Stimulated activated naive CD4-positive, alpha-beta T cell treated with Interleukin-2 at 50 U/mL for 16 hours (primary cell): ENCODE measurements at regions not wholly inside any gene's neighbourhood (a gene's known extent, or its start where the extent isn't known, plus 50 kb on each side); places are given as distances from the start of the nearest gene placed in this dataset.
"Not testable (repeated sequence)": the region's sequence is repeated elsewhere in the genome, so short reads cannot be mapped to it uniquely, and the experiment has no call there.

Experiments used
- DNase-seq: peaks from one replicate; lab custom pipeline; 2025; lab: John Stamatoyannopoulos, UW

- DNase-seq = not testable (repeated sequence)
Observed at GRCh38 chr9:63912451-63912850, 1372.6 kb downstream of the FOXD4L5 start.

DNA sequence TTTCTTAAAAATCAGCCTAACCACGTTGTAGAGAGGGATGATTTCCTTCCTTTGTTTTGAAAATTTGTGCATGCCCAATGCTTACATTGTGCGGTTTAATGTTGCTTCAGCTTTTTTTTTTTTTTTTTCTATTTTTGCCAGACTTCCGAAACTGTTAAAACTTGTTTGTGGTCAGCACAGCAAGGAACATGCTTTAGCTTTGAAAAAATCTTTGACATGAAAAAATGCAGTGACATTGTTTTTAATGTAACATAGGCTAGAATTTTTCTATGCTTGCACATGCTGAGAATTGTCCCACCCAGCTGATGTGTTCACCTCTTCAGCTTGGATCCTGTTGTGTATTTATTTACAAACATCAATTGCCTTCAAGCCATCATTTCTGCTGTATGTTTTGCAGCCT lies 1375.9 kb downstream of the FOXD4L5 start:
- not testable (repeated sequence) for DNase-seq

DNA sequence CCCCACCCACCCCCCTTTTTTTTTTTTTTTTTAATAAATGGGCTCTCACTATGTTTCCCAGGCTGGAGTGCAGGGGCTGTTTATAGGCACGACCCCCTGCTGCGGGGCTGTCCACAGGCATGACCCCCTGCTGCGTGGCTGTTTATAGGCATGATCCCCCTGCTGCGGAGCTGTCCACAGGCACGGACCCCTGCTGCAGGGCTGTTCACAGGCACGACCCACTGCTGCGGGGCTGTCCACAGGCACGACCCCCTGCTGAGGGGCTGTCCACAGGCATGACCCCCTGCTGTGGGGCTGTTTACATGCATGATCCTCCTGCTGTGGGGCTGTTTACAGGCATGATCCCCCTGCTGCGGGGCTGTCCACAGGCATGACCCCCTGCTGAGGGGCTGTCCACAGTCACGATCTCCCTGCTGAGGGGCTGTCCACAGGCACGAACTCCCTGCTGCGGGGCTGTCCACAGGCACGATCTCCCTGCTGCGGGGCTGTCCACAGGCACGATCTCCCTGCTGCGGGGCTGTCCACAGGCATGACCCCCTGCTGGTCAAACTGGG lies 1385.3 kb downstream of the FOXD4L5 start:
- DNase-seq = not testable (repeated sequence)

DNA sequence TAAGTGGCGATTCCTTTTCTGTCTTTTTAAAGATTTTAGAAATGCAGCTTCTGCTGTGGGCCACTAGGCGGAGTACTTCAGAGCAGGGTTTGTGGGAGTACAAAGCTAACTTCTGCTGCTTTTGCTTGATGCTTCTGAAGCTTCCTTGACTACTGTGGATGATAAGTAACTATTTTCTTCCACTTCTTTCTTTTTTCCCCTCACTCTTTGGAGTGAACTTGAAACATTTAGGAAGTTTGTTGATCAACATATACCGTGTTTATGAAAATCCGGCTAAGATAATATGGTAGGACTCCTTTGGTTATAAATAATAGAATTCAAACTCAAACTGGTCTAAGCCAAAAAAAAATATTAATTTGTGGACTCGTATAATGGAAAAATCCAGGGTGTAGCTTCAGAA lies 1403.6 kb downstream of the FOXD4L5 start:
- not testable (repeated sequence) for DNase-seq

GRCh38 chr9:63876380-63876779 lies 1408.6 kb downstream of the FOXD4L5 start:
- not testable (repeated sequence) for DNase-seq

GRCh38 chr9:63859475-63860215 lies 1425.4 kb downstream of the FOXD4L5 start:
- no peak for DNase-seq

DNA sequence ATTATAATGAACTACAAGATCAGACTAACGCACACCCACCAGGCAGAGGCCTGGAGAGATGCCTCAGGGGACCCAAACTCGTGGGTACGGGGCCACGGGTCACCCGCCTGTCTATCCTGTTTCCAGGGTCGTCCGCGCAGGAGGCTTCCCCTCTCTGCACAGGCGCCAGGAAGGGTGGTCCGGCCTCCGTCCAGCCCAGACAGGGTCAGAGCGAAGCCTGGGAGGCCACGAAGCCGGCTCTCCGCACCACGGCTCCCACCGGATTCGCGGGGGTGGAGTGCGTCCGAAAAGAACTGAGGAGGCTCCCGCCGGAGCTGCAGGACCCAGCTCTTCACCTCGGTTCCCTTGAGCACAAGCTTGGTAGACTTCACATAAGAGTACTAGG lies 1425.9 kb downstream of the FOXD4L5 start:
- not testable (repeated sequence) for DNase-seq

DNA sequence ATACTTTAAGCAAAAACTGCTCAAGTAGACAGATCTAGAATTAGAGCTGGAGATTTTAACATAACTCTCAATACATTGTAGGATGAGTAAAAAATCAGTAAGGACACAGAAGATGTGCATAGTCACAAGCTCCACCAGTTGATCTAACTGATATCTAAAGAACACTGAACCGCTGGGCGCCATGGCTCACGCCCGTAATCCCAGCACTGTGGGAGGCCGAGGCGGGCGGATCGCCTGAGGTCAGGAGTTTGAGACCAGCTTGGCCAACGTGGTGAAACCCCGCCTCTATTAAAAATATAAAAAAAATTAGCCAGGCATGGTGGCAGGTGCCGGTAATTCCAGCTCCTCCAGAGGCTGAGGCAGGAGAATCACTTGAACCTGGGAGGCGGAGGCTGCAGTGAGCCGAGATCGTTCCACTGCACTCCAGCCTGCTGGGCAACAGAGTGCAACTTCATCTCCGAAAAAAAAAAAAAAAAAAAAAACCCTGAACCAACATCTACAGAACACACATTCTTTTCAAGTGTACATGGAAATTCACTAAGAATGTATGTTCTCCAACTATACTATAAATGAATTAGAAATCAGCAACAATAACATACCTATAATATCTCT lies 1431.8 kb downstream of the FOXD4L5 start:
- not testable (repeated sequence) for DNase-seq

GRCh38 chr9:63824804-63825203 lies 1460.2 kb downstream of the FOXD4L5 start:
- DNase-seq = not testable (repeated sequence)

DNA sequence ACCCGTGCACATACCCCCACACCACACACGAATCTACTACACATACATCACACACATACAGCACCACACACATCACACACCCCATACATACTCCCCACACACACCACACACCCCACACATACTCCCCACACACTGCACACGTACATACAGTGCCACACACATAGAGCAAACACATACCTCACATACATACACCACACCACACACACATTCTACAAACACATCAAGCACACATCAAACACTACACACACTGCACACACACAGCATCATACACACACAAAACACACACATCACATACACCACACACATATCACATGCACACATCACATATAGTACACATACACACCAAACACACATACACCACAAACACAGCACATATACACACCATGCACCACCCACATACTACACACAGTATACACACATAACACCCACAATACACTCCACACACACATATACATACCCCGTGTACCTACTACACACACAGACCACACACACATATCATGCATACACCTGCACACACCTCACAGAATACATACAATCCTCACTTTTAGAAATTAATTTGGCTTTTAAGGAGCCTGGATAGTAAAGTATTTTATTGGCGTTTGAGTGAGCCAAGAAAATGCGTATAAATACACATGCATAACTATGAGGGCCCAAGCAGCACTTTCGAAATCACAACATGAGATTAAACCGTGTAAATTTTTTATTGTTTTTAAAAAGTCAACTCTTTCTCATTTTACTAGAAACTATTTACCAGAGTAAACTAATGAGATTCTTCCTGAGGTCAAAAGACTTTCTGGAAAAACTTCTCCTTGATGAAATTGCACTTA lies 1461.4 kb downstream of the FOXD4L5 start:
- not testable (repeated sequence) for DNase-seq

GRCh38 chr9:63822615-63823374 lies 1462.2 kb downstream of the FOXD4L5 start:
- DNase-seq = not testable (repeated sequence)

DNA sequence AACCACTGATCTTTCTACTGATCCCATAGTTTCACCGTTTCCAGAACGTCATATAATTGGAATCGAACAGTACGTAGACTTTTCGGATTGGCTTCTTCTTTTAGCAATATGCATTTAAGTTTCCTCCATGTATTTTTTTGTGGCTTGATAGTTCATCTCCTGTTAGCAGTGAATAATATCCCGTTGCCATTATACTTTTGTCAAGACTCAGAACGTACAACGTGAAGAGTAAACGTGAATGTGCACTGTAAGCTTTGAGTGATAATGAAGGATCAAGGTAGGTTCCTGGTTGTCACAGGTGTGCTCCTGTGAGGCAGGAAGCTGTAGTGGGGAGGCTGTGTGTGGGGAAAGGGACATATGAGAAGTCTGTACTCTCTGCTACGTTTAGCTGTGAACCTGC lies 1463.7 kb downstream of the FOXD4L5 start:
- DNase-seq = not testable (repeated sequence)

- not testable (repeated sequence) for DNase-seq
Observed at GRCh38 chr9:63820882-63821281, 1464.1 kb downstream of the FOXD4L5 start.

DNA sequence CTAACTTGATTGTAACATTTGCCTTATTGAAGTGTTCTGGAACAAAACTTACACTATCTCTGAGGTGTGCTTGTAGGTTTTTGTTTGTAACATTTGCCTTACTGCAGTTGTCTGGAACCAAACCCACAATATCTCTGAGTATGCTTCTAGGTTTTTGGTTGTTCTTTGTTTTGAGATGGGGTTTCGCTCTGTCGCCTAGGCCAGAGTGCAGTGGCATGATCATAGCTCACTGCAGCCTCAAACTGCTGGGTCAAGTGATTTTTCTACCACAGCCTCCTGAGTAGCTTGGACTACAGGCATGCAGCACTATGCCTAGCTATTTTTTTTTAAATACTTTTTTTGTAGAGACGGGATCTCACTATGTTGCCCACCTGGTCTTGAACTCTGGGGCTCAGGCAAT lies 1464.6 kb downstream of the FOXD4L5 start:
- DNase-seq = not testable (repeated sequence)

- no peak for DNase-seq
Observed at GRCh38 chr9:63817622-63818518, 1467.1 kb downstream of the FOXD4L5 start.

- no peak for DNase-seq
Observed at GRCh38 chr9:63816751-63817621, 1468.0 kb downstream of the FOXD4L5 start.

- DNase-seq = not testable (repeated sequence)
Observed at GRCh38 chr9:63814970-63815669, 1469.9 kb downstream of the FOXD4L5 start.

DNA sequence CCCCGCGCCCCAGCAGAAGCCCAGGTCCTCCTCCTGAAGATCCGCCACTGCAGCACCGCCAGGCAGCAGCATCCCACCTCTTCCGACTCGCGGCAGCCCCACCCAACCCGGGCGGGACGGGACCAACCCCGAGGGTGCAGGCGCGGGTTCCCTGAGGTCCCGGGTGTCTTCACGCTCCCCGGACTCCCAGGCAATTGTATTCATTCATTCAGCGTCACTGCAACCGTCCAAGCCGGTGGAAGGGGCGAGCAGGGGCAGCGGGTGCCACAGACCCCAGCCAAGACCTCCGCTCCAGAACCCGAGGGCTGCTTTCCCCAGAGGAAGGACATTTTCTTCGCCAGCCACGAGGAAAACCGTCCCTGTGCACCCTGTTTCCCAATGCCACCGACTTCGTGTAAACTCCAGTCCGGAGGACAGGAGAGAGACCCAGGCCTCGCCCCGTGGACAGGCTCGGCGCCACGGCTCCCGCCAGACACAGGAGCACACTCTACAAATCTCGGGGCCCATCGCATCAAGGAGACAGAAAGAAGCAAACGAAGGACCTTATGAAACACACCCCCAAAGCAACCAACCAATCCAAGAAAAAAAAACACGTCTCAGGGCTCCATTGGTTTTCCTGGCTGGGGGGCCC lies 1471.5 kb downstream of the FOXD4L5 start:
- DNase-seq = not testable (repeated sequence)
